ENCODE measurements at regions not wholly inside any gene's neighbourhood (a gene's known extent, or its start where the extent isn't known, plus 50 kb on each side); places are given as distances from the start of the nearest gene placed in this dataset.
"Not testable (repeated sequence)": the region's sequence is repeated elsewhere in the genome, so short reads cannot be mapped to it uniquely, and the experiment has no call there.

- DNase-seq (ENCODE audit: low spot score) = peak; percentile 49
- intact Hi-C loops (cut with DNase I) = loop anchor here in 1 of 2 donors (5.0 kb wide), 1 partner anchor 802 kb away; no protein-coding TSS in a partner anchor
Measured at GRCh38 chr4:3629665-3630064, 97.4 kb upstream of the LRPAP1 start.

- peak; percentile 66 for DNase-seq (ENCODE audit: low spot score)
- intact Hi-C loops (cut with DNase I) = loop anchor here in 1 of 2 donors (5.0 kb wide), 1 partner anchor 802 kb away; no protein-coding TSS in a partner anchor
Measured at GRCh38 chr4:3629176-3629575, 97.0 kb upstream of the LRPAP1 start.

DNA sequence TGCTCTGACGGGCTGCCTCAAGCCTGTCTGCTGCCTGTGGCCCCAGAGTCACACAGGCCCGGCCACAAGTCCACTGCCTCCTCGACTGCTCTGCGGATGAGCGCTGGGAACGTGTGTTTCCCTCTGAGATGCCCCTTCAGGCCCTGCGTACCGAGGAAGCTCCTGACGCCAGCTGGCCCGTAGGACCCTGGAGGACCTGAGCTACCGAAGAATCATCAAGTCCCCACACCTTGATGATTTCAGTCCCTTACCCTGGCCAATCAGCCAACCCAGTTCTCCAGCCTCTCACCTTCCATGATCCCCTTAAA, 96.6 kb upstream of the LRPAP1 start:
- intact Hi-C loops (cut with DNase I) = loop anchor here in 1 of 2 donors (5.0 kb wide), 1 partner anchor 802 kb away; no protein-coding TSS in a partner anchor
- peak; percentile 61 for DNase-seq (ENCODE audit: low spot score)

DNA sequence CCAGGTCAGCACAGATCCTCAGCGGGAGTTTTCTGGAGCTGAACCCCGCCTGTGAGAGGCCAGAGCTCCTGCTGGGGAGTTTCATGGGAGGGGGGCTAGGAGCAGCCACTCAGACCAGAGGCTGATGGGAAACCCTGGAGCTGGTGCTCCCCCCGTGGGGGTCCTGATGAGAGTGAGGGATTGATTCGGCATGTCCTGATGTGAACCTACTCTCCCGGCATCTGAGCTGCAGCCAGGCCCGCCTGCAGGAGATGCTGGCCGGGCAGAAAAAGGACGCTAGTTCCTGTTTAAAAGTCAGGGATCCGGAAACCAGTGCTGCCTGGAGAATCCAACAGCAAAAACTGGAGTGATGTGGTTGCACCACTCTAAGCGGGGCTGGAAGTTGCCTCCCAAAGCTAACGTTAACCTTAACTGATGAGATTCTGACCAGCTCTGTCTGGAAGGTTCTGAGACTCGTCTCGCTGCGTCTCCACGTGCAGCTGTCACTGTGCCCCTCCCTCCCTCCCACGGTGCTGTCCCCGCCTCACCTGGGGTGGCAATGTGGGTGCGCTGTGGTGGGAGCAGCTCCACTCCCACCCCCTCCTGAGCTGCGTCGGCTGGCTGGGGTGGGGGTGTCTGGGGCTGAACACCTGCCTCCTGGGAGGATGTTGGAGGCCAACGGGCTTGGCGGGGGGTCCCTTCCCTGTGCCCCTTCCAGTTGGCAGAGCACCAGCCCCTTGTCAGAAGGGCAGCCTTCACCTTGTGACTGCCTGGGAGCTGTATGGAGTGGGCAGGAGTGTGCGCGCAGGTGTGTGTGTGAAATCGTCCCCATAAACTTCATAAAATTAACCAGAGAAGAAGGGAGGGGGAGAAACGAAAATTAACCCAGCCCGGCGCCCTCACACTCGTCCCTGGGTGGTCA, 96.0 kb upstream of the LRPAP1 start:
- intact Hi-C loops (cut with DNase I) = loop anchor here in 1 of 2 donors (5.0 kb wide), 1 partner anchor 801 kb away; no protein-coding TSS in a partner anchor
- DNase-seq (ENCODE audit: low spot score) = peak; percentile 45

- DNase-seq (ENCODE audit: low spot score) = peak; percentile 52
- intact Hi-C loops (cut with DNase I) = loop anchor here in 1 of 2 donors (5.0 kb wide), 1 partner anchor 800 kb away; no protein-coding TSS in a partner anchor
Measured at GRCh38 chr4:3627456-3627855, 95.2 kb upstream of the LRPAP1 start.

- peak; percentile 58 for DNase-seq (ENCODE audit: low spot score)
- intact Hi-C loops (cut with DNase I) = loop anchor here in 1 of 2 donors (5.0 kb wide), 1 partner anchor 799 kb away; no protein-coding TSS in a partner anchor
Measured at GRCh38 chr4:3626131-3626884, 94.1 kb upstream of the LRPAP1 start.

DNA sequence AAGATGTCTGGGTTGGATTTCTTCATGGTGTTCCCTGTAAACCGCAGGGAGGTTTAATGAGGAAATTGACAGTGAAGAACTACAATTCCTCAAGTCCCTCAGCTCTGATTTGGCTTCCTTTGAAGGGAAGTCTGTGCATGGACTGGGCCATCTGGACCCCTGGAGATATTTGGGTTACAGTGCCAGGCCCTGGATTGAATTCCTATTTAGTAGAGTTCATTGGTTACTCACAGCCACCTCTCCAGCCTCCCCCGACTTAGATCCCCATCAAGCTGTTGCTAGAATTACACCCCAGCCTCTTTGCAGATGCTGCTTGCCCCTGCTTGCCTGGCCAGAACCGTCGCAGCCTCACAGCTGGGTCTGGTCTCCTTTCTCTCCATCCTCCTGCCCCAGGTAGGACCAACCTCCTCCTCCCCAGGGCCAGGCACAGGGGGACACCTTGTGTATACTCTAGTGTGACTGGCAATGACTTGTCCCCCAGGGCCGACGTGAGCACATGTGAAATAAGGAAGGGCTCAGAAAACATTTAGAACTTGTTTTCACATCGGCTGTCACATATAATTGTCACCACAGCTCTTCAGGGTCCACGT, 93.2 kb upstream of the LRPAP1 start:
- intact Hi-C loops (cut with DNase I) = loop anchor here in 1 of 2 donors (5.0 kb wide), 1 partner anchor 798 kb away; no protein-coding TSS in a partner anchor
- DNase-seq (ENCODE audit: low spot score) = peak; percentile 54

DNA sequence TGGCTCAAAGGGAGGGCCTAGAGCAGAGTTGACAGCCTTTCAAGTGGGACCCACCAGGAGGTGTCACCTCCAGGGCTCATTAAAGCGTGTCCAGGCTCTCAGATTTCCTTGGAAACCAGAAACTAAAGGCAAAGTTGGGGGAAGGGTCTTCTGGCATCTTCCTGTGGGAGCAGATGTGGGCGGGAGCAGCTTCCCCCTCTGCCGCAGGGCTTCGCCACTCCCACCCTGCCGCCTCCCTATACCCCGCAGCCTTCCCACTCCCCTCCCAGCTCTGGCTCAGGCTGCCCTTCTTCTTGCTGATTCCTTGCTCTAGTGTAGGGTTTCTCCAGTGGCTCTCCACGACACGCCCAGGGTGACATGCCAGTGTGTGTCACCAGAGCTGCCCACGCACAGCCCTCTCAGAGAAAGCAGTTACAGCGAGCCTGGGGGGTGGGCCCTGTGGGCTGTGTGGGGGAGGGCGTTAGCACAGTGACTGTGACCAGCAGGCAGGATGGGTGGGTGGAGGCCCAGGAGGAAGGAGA, 91.6 kb upstream of the LRPAP1 start:
- intact Hi-C loops (cut with DNase I) = not testable (repeated sequence)

DNA sequence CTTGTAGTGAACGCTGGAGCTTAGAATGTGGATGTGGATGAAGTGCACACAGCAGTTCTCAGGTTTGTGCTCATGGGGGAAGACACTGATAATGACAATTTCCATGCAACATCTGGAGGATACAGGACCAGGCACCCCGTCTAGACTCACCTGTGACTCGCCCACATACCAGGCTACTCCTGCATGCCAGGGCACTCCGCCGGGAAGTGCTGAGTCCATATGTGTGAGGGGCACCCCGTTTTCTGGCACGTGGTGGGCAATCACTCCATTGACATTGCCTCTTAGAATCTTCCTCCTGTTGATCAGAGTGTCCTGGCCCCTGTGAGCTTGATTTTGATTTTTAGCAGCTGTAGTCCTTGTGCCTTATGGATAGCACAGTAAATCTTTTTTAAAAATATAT, 90.9 kb upstream of the LRPAP1 start:
- intact Hi-C loops (cut with DNase I) = no loop called here

More for the DNA sequence above, 91.6 kb upstream of the LRPAP1 start:
- DNase-seq (ENCODE audit: low spot score) = peak; percentile 67

GRCh38 chr4:3620365-3620764, 88.1 kb upstream of the LRPAP1 start:
- intact Hi-C loops (cut with DNase I); DNase-seq (ENCODE audit: low spot score): not testable (repeated sequence)

More for the DNA sequence above, 90.9 kb upstream of the LRPAP1 start:
- peak; percentile 35 for DNase-seq (ENCODE audit: low spot score)

DNA sequence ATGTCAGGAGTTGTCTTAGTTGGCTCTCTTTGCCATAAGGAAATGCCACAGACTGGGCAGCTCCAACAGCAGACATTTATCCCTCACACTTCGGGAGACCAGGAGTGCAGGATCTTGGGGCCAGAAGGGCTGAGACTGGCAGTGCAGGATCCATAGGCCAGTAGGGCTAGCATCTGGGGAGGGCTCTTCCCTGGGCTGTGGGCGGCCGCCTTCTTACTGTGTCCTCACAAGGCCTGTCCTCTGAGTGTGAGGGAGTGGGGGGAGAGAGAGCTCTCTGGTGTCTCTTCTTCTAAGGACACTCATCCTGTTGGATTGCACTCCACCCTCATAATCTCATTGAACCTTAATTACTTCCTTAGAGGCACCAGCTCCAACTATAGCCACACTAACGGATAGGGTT, 87.5 kb upstream of the LRPAP1 start:
- DNase-seq (ENCODE audit: low spot score) = peak; percentile 60
- intact Hi-C loops (cut with DNase I) = not testable (repeated sequence)

- intact Hi-C loops (cut with DNase I); DNase-seq (ENCODE audit: low spot score): not testable (repeated sequence)
Measured at GRCh38 chr4:3618341-3618740, 86.1 kb upstream of the LRPAP1 start.

GRCh38 chr4:3615386-3616286, 83.4 kb upstream of the LRPAP1 start:
- DNase-seq (ENCODE audit: low spot score) = peak; percentile 75
- intact Hi-C loops (cut with DNase I) = no loop called here

- peak; percentile 54 for DNase-seq (ENCODE audit: low spot score)
- intact Hi-C loops (cut with DNase I) = no loop called here
Measured at GRCh38 chr4:3614731-3614980, 82.4 kb upstream of the LRPAP1 start.

DNA sequence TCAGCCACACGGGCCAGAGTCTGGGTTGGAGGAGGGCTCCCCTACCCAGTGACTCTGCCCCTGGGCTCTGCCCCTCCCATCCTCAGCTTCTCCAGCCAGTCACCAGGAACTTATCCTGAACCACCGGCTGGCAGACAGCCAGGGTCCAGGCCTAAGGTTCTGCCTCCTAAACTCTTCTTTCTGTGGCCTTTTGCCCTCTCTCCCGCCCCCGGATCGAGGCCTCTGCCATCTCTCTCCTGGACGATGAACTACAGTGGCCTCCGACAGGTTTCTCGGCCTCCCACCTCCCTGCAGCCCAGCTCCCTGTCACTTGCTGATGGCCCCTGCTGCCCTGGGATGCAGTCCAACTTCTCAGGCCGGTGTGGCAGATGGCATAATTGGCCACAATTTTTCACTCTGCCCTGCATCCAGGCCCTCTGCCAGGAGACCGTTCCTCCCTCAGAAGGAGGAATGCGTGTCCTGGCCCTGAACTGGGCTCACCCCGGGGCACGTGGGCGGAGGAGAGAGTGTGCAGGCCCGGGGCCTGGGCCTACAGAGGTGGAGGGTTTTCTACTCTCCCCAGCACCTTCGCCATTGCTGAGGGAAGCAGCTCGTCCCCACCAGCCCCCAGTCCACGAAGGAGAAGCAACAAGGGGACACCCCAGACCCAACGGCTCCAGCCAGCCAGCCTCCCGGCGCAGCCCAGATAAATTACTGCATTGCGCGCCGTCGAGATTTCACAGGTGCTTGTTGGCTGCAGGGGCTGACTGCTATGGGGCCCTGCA, 81.9 kb upstream of the LRPAP1 start:
- intact Hi-C loops (cut with DNase I) = no loop called here
- DNase-seq (ENCODE audit: low spot score) = peak; percentile 72

- no peak for DNase-seq (ENCODE audit: low spot score)
- intact Hi-C loops (cut with DNase I) = no loop called here
Measured at GRCh38 chr4:3612934-3613333, 80.7 kb upstream of the LRPAP1 start.

DNA sequence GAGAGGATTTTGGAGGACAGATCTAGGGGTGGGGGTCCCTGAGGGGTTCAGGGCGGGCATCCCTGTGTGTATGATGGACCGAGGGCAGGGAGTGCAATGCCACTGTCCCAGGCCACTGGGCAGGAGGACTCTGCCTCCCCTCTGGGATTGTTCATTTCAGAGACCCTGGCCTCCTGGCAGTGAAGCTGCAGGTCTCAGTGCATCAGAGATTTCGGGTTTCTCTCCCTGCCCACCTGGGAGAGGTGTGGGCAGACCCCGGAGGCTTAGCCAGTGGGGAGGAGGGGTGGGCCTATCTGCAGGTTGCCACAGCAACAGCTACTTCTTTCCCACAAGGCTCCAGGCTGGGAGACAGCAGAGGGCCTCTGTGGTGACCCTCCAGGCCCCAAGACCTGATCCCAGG, 80.1 kb upstream of the LRPAP1 start:
- DNase-seq (ENCODE audit: low spot score) = peak; percentile 65
- intact Hi-C loops (cut with DNase I) = no loop called here

GRCh38 chr4:3611778-3612177, 79.6 kb upstream of the LRPAP1 start:
- DNase-seq (ENCODE audit: low spot score) = peak; percentile 79
- intact Hi-C loops (cut with DNase I) = no loop called here

Measured in posterior vena cava (tissue), 2 donors.